Retina (tissue), 1 donor: ENCODE measurements at regions not wholly inside any gene's neighbourhood (a gene's known extent, or its start where the extent isn't known, plus 50 kb on each side); places are given as distances from the start of the nearest gene placed in this dataset.
"Not testable (repeated sequence)": the region's sequence is repeated elsewhere in the genome, so short reads cannot be mapped to it uniquely, and the experiment has no call there.

Experiments
- DNase-seq: peaks from one replicate; pipeline ENCODE4 v3.0.0-alpha.2; 2016

- no peak for DNase-seq
Observed at GRCh38 chr2:53536583-53537361, 230.8 kb upstream of the CHAC2 start.

GRCh38 chr2:53535234-53535840 lies 232.3 kb upstream of the CHAC2 start:
- no peak for DNase-seq

GRCh38 chr2:53530126-53530525 lies 237.5 kb upstream of the CHAC2 start:
- no peak for DNase-seq

GRCh38 chr2:53527056-53527455 lies 240.5 kb upstream of the CHAC2 start:
- no peak for DNase-seq

- peak; percentile 57 for DNase-seq
Observed at GRCh38 chr2:53519918-53520841, 247.4 kb upstream of the CHAC2 start.

- no peak for DNase-seq
Observed at GRCh38 chr2:53517406-53517805, 250.2 kb upstream of the CHAC2 start.

GRCh38 chr2:53516650-53517049 lies 251.0 kb upstream of the CHAC2 start:
- DNase-seq: no peak

GRCh38 chr2:53515435-53516332 lies 251.9 kb upstream of the CHAC2 start:
- DNase-seq: peak; percentile 28

- no peak for DNase-seq
Observed at GRCh38 chr2:53513167-53513666, 254.4 kb upstream of the CHAC2 start.

- DNase-seq: no peak
Observed at GRCh38 chr2:53512071-53512826, 255.4 kb upstream of the CHAC2 start.

- DNase-seq: no peak
Observed at GRCh38 chr2:53511549-53511948, 256.1 kb upstream of the CHAC2 start.

GRCh38 chr2:53510401-53510800 lies 257.2 kb upstream of the CHAC2 start:
- DNase-seq: peak; percentile 48

- DNase-seq: peak; percentile 49
Observed at GRCh38 chr2:53509831-53510388, 257.7 kb upstream of the CHAC2 start.

- DNase-seq: no peak
Observed at GRCh38 chr2:53508667-53509066, 258.9 kb upstream of the CHAC2 start.

GRCh38 chr2:53507070-53507469 lies 260.5 kb upstream of the CHAC2 start:
- not testable (repeated sequence) for DNase-seq

GRCh38 chr2:53505826-53506225 lies 261.8 kb upstream of the CHAC2 start:
- DNase-seq: no peak

GRCh38 chr2:53504507-53504906 lies 263.1 kb upstream of the CHAC2 start:
- no peak for DNase-seq

GRCh38 chr2:53500181-53500580 lies 267.4 kb upstream of the CHAC2 start:
- DNase-seq: no peak

GRCh38 chr2:53498210-53498609 lies 269.4 kb upstream of the CHAC2 start:
- no peak for DNase-seq

GRCh38 chr2:53497020-53497419 lies 270.6 kb upstream of the CHAC2 start:
- DNase-seq: no peak

- no peak for DNase-seq
Observed at GRCh38 chr2:53493210-53493609, 274.4 kb upstream of the CHAC2 start.
